M059J (cell line): ENCODE measurements at regions not wholly inside any gene's neighbourhood (a gene's known extent, or its start where the extent isn't known, plus 50 kb on each side); places are given as distances from the start of the nearest gene placed in this dataset.

ENCODE experiments used
- DNase-seq: peaks from one replicate; pipeline ENCODE4 v3.0.0-alpha.2; 2012; ENCODE audit warnings: low read depth

GRCh38 chr18:42471885-42472284 lies 516.9 kb downstream of the PIK3C3 start:
- no peak for DNase-seq

GRCh38 chr18:42473611-42474010 lies 518.6 kb downstream of the PIK3C3 start:
- DNase-seq = no peak

GRCh38 chr18:42474577-42474976 lies 519.5 kb downstream of the PIK3C3 start:
- no peak for DNase-seq

DNA sequence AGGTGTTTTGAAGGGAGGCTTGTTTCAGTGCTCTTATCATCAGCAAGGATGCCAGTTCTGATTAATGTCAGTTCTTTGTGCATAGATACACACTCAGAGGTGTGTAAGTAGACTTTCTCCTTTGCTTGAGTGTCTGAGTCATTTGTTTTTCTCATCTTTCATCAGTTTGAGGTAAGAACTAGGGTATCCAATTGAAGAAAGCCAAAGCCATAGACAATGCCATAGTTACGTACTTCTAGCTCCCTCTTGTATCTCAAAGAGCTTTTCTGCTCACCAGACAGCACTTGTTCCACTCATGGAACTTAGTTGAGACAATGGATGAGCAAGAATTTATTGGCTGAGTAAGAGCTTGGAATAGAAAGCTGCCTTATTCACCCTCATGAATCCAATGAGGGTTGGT lies 520.1 kb downstream of the PIK3C3 start:
- no peak for DNase-seq

GRCh38 chr18:42477267-42477666 lies 522.2 kb downstream of the PIK3C3 start:
- DNase-seq = peak; percentile 18

DNA sequence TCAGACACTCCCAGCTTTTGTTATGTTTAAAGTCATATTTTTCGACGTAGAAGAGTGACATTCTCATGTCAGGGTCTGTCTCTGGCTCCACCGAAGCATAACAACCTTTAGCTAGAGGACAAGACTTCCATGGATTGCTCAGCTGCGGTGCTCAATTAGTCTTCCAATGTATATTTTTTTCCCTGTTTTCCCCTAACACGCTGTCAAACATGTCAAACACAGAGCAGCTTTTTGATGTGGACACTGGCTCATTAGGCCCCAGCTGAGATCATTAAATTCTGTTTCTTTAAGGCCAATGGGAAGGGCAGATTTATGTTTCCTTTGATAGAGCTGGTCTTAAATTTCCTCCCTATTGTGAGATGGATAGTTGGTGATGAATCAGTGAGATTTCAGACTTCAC lies 525.4 kb downstream of the PIK3C3 start:
- peak; percentile 21 for DNase-seq

DNA sequence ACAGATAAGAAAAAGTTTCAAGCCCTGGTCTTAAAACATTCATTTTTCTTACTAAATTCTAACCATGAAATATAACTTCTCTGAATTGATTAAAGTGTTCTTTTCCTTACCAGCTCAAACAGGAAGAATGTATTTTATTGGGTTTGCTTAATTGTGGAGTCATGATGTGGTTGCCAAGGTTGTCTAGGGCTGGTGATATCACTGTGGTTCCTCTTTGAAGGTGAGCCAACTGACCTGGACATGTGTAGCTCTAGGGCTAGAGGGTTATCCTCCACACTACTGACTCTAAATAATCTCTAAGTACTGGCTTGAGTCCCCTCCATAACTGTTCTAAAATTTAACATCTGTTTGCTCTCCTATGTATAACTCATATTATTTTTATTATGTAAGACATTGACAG lies 529.6 kb downstream of the PIK3C3 start:
- peak; percentile 79 for DNase-seq

- DNase-seq = peak; percentile 54
Measured at GRCh38 chr18:42486271-42486670, 531.2 kb downstream of the PIK3C3 start.

- no peak for DNase-seq
Measured at GRCh38 chr18:42508683-42509296, 553.8 kb downstream of the PIK3C3 start.

GRCh38 chr18:42509750-42510415 lies 554.8 kb downstream of the PIK3C3 start:
- DNase-seq = no peak

- no peak for DNase-seq
Measured at GRCh38 chr18:42510540-42510939, 555.5 kb downstream of the PIK3C3 start.

GRCh38 chr18:42513441-42513840 lies 558.4 kb downstream of the PIK3C3 start:
- no peak for DNase-seq

DNA sequence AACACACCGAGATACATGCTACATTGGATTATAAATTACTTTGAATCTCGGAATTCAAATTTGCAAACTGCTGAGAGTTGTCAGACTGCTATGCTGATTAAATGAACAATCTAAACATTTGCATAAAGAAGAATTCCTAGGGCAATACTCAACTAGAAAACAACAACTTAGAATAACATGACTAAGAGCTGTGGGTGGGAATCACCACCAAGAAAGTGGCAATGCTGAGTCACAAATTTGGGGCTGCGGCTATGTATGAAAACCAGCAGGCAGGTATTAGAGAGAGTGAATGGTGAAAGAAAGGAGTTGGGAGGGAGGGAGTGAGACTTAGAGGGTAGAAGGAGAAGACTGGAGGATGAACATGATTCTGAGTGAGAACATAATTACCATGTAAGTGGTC lies 559.5 kb downstream of the PIK3C3 start:
- peak; percentile 83 for DNase-seq

DNA sequence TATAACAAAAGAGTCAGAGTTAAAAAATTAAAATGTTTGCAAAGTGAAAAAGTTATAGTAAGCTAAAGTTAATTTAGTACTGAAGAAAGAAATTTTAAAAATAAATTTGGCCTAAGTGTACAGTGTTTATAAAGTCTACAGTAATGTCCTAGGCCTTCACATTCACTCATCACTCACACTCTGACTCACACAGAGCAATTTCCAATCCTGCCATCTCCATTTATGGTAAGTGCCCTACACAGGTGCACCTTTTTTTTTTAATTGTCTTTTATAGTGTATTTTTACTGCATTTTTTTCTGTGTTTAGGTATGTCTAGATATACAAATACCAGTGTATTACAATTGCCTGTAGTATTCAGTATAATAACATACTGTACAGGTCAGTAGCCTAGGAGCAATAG lies 562.9 kb downstream of the PIK3C3 start:
- peak; percentile 55 for DNase-seq

- peak; percentile 21 for DNase-seq
Measured at GRCh38 chr18:42518331-42518730, 563.3 kb downstream of the PIK3C3 start.

DNA sequence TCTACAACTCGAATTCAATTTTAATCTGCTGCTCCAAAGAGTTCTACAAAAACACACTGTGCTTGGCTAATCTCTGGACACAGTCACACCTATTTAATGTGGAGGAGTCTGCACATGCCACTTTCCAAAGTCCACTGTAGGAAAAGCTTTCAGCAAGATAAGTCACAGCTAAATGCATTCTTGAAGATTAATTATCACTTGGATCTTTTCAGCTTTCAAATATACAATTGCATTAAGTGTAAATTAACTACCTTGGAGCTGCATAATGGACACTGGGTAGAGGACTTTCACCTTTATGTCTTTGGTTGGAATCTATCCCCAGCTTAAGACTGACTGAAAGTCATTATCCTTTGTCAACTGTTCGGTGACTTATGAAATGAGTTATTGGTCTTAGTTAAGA lies 565.1 kb downstream of the PIK3C3 start:
- no peak for DNase-seq

- no peak for DNase-seq
Measured at GRCh38 chr18:42525905-42526304, 570.9 kb downstream of the PIK3C3 start.

DNA sequence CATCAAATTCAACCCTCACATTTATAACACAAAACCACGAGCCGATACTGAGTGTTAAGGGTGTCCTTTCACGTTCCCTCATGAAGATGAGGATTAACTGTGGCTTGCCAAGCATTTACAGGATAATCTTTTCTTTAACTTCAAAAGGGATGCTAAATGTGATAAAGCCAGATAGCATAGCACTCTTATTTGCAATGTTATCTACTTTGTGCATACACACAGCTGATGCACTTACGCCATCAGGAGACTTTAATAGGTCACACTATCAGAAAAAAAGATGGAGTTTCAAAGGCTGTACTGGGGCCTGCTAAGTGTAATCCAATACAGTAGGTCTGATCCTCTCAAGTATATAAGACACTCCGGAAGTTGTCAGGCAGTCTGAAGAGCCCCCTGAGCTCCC lies 572.7 kb downstream of the PIK3C3 start:
- DNase-seq = no peak

DNA sequence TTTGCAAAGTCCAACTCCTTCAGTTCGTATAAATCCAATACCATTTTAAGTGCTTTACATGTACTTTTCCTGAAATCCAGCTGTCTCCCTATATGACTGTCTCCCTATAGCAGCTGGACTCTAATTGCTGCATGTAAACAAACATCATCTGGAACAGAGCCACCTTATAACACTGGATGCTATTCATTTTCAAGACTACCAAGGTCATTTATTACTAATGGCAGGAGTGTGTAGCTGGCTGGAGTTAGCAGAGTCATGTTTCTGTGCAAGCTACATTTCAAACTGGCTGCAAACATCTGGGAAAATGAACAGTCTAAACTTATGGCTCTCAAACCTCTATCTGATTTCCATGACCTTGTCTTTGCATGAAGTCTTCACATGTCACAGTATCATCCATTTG lies 575.2 kb downstream of the PIK3C3 start:
- no peak for DNase-seq

GRCh38 chr18:42532119-42532518 lies 577.1 kb downstream of the PIK3C3 start:
- no peak for DNase-seq

GRCh38 chr18:42533009-42533575 lies 578.1 kb downstream of the PIK3C3 start:
- no peak for DNase-seq

GRCh38 chr18:42533616-42534015 lies 578.6 kb downstream of the PIK3C3 start:
- DNase-seq = no peak

- DNase-seq = no peak
Measured at GRCh38 chr18:42534313-42534712, 579.3 kb downstream of the PIK3C3 start.

DNA sequence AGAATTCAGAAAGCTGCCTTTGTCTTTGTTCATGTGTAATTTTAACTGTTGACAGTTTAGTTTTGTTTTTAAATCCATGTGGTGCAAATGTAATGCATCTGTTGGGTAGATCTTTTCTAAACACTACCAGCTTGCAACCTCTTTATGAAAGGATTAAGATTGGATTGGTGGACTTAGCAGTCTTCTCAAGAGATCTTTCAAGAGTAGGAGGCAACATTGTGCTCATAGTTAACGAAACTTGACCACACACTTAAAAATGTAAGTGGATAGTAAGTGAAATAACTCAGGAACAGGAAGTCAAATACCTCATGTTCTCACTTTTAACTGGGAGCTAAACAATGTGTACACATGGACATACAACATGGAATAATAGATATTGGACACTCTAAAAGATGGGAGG lies 579.0 kb downstream of the RIT2 start:
- DNase-seq = no peak
